Tibial artery (tissue), 4 donors: ENCODE measurements at regions not wholly inside any gene's neighbourhood (a gene's known extent, or its start where the extent isn't known, plus 50 kb on each side); places are given as distances from the start of the nearest gene placed in this dataset.
"Not testable (repeated sequence)": the region's sequence is repeated elsewhere in the genome, so short reads cannot be mapped to it uniquely, and the experiment has no call there.

Source experiments
- DNase-seq, 2 donors: peaks; one replicate each; pipeline ENCODE4 v3.0.0-alpha.2; 2019
- H3K27ac ChIP-seq, 2 donors: fragments of 200-600 bp; sonication (generic) in 1 of 2; 1 replicate in 1 of 2; 2 replicates in 1 of 2; pipeline ENCODE4 v1.5.1; 2018 to 2019; ENCODE audit warnings: mild to moderate bottlenecking in 1 of 2
- H3K27me3 ChIP-seq, 2 donors: fragments of 200-600 bp; sonication (generic) in 1 of 2; one replicate each; pipeline versions ENCODE4 v1.5.1 to v1.6.0; 2016 to 2019
- H3K36me3 ChIP-seq, 3 donors: fragments of 200-600 bp; sonication (generic) in 2 of 3; one replicate each; pipeline ENCODE4 v1.5.1; 2016 to 2019; ENCODE audit warnings: mild to moderate bottlenecking in 2 of 3
- H3K4me1 ChIP-seq, 4 donors: fragments of 200-600 bp; sonication (generic) in 2 of 4; 1 replicate in 3 of 4; 2 replicates in 1 of 4; pipeline ENCODE4 v1.5.1; 2016 to 2019
- H3K4me3 ChIP-seq, 2 donors: fragments of 200-600 bp; sonication (generic) in 1 of 2; 1 replicate in 1 of 2; 2 replicates in 1 of 2; pipeline ENCODE4 v1.5.1; 2018 to 2019; ENCODE audit warnings: mild to moderate bottlenecking in 2 of 2
- H3K9me3 ChIP-seq, 3 donors: fragments of 200-600 bp; sonication (generic) in 1 of 3; one replicate each; pipeline ENCODE4 v1.5.1; 2016 to 2019
- CTCF ChIP-seq, 2 experiments: fragments of 200-600 bp in 1 of 2; fragments of 450-650 bp in 1 of 2; IDR thresholded peaks; one replicate each; pipeline ENCODE4 v1.5.1; 2017 to 2019; ENCODE audit warnings: antibody characterized with exemption in 2 of 2, mild to moderate bottlenecking in 1 of 2, moderate library complexity in 1 of 2
- intact Hi-C: fragments of 100-400 bp; cut with DNase I; formaldehyde crosslinking; loops from one replicate; pipeline ENCODE4 v1.15.0; 2023; ENCODE audit warnings: low total_unique reads

- H3K4me3 ChIP-seq, result no peak overlapping the region
- TF ChIP-seq CTCF (IDR thresholded peaks at IDR 0.05), result no peak
- peaks cover 0 to 5% (median 0%) of the 10 kb centered on the region in 3 donors for H3K9me3 ChIP-seq
- no peak overlapping the region for H3K27ac ChIP-seq
- no peaks in the 10 kb centered on the region for H3K4me1 ChIP-seq
- no peak for DNase-seq
- no peaks in the 10 kb centered on the region for H3K36me3 ChIP-seq
- intact Hi-C loops, result loop anchor here (5.0 kb wide), 1 partner anchor 1574 kb away; no protein-coding TSS in a partner anchor
- no peaks in the 10 kb centered on the region for H3K27me3 ChIP-seq
Measured at GRCh38 chr5:91245871-91246270, 137.2 kb downstream of the ARRDC3 start.

- DNase-seq, result no peak
- Histone ChIP-seq H3K4me3 (no peak overlapping the region), H3K36me3 (no peaks in the 10 kb centered on the region), H3K9me3 (no peaks in the 10 kb centered on the region), H3K27me3 (no peaks in the 10 kb centered on the region), H3K4me1 (no peaks in the 10 kb centered on the region), H3K27ac (no peak overlapping the region)
- intact Hi-C loops, result loop anchor here (5.0 kb wide), 1 partner anchor 1573 kb away; no protein-coding TSS in a partner anchor
- TF ChIP-seq CTCF (IDR thresholded peaks at IDR 0.05), result no peak
Measured at GRCh38 chr5:91245074-91245452, 138.1 kb downstream of the ARRDC3 start.

- intact Hi-C loops, result loop anchor here (5.0 kb wide), 1 partner anchor 1572 kb away; no protein-coding TSS in a partner anchor
Measured at GRCh38 chr5:91244380-91245073, 138.6 kb downstream of the ARRDC3 start.

GRCh38 chr5:91243852-91244251 is 139.3 kb downstream of the ARRDC3 start:
- no peaks in the 10 kb centered on the region for H3K27me3 ChIP-seq
- TF ChIP-seq CTCF (IDR thresholded peaks at IDR 0.05), result no peak
- no peak overlapping the region for H3K4me3 ChIP-seq
- no peaks in the 10 kb centered on the region for H3K36me3 ChIP-seq
- H3K9me3 ChIP-seq, result no peaks in the 10 kb centered on the region
- no peaks in the 10 kb centered on the region for H3K4me1 ChIP-seq
- H3K27ac ChIP-seq, result no peak overlapping the region
- DNase-seq, result no peak
- intact Hi-C loops, result no loop called here

More at GRCh38 chr5:91244380-91245073, 138.6 kb downstream of the ARRDC3 start:
- no peaks in the 10 kb centered on the region for H3K27me3 ChIP-seq
- H3K4me1 ChIP-seq, result no peaks in the 10 kb centered on the region
- no peaks in the 10 kb centered on the region for H3K36me3 ChIP-seq
- no peak overlapping the region for H3K27ac ChIP-seq
- no peak for TF ChIP-seq CTCF (IDR thresholded peaks at IDR 0.05)
- DNase-seq, result no peak
- no peaks in the 10 kb centered on the region for H3K9me3 ChIP-seq
- no peak overlapping the region for H3K4me3 ChIP-seq

GRCh38 chr5:91243286-91243685 is 139.8 kb downstream of the ARRDC3 start:
- Histone ChIP-seq H3K9me3 (no peaks in the 10 kb centered on the region), H3K4me1 (no peaks in the 10 kb centered on the region), H3K36me3 (no peaks in the 10 kb centered on the region), H3K4me3 (no peak overlapping the region), H3K27ac (no peak overlapping the region), H3K27me3 (no peaks in the 10 kb centered on the region)
- DNase-seq, result no peak
- TF ChIP-seq CTCF (IDR thresholded peaks at IDR 0.05), result no peak
- intact Hi-C loops, result no loop called here

- H3K4me1 ChIP-seq, intact Hi-C loops, H3K36me3 ChIP-seq, DNase-seq, H3K27ac ChIP-seq, H3K4me3 ChIP-seq, H3K9me3 ChIP-seq, H3K27me3 ChIP-seq: not testable (repeated sequence)
Measured at GRCh38 chr5:91241460-91241859, 141.7 kb downstream of the ARRDC3 start.
